ENCODE measurements at regions not wholly inside any gene's neighbourhood (a gene's known extent, or its start where the extent isn't known, plus 50 kb on each side); places are given as distances from the start of the nearest gene placed in this dataset.
A peak's percentile ranks its signal among the peaks of the same experiment; 100 is the strongest.

GRCh38 chr20:40957265-40957760, 71.3 kb upstream of the TOP1 start:
- no peak for DNase-seq (ENCODE audit: low read depth in 2 of 2)

- no peak for DNase-seq (ENCODE audit: low read depth in 2 of 2)
Observed at GRCh38 chr20:40958598-40958997, 70.0 kb upstream of the TOP1 start.

GRCh38 chr20:40959325-40960092, 69.1 kb upstream of the TOP1 start:
- no peak for DNase-seq (ENCODE audit: low read depth in 2 of 2)

- no peak for DNase-seq (ENCODE audit: low read depth in 2 of 2)
Observed at GRCh38 chr20:40960101-40960500, 68.5 kb upstream of the TOP1 start.

GRCh38 chr20:40960521-40960956, 68.1 kb upstream of the TOP1 start:
- no peak for DNase-seq (ENCODE audit: low read depth in 2 of 2)

- DNase-seq (ENCODE audit: low read depth in 2 of 2) = no peak
Observed at GRCh38 chr20:40961176-40961575, 67.4 kb upstream of the TOP1 start.

- DNase-seq (ENCODE audit: low read depth in 2 of 2) = no peak
Observed at GRCh38 chr20:40961686-40962640, 66.7 kb upstream of the TOP1 start.

GRCh38 chr20:40962733-40963504, 65.7 kb upstream of the TOP1 start:
- peak; percentile 55 to 62 for DNase-seq (ENCODE audit: low read depth in 2 of 2)

GRCh38 chr20:40963505-40963845, 65.1 kb upstream of the TOP1 start:
- no peak for DNase-seq (ENCODE audit: low read depth in 2 of 2)

- DNase-seq (ENCODE audit: low read depth in 2 of 2) = no peak
Observed at GRCh38 chr20:40965671-40966070, 63.0 kb upstream of the TOP1 start.

GRCh38 chr20:40966103-40966502, 62.5 kb upstream of the TOP1 start:
- DNase-seq (ENCODE audit: low read depth in 2 of 2) = no peak

- no peak for DNase-seq (ENCODE audit: low read depth in 2 of 2)
Observed at GRCh38 chr20:40966516-40967185, 62.0 kb upstream of the TOP1 start.

GRCh38 chr20:40967700-40968099, 60.9 kb upstream of the TOP1 start:
- no peak for DNase-seq (ENCODE audit: low read depth in 2 of 2)

- DNase-seq (ENCODE audit: low read depth in 2 of 2) = peak; percentile 78 to 91
Observed at GRCh38 chr20:40968816-40969562, 59.6 kb upstream of the TOP1 start.

- DNase-seq (ENCODE audit: low read depth in 2 of 2) = no peak
Observed at GRCh38 chr20:40970218-40970617, 58.4 kb upstream of the TOP1 start.

GRCh38 chr20:40977218-40977617, 51.4 kb upstream of the TOP1 start:
- DNase-seq (ENCODE audit: low read depth in 2 of 2) = no peak

GRCh38 chr20:40978761-40979160, 49.9 kb upstream of the TOP1 start:
- DNase-seq (ENCODE audit: low read depth in 2 of 2) = no peak
